H1 (cell line): ENCODE measurements at regions not wholly inside any gene's neighbourhood (a gene's known extent, or its start where the extent isn't known, plus 50 kb on each side); places are given as distances from the start of the nearest gene placed in this dataset.

Experiments used
- BRCA1 ChIP-seq: IDR thresholded peaks from 2 replicates; pipeline ENCODE4 v1.6.1; 2012; ENCODE audit warnings: low read depth, low read length, improper control_type of control experiment
- EP300 ChIP-seq, 2 experiments: IDR thresholded peaks; 1 replicate in 1 of 2; 2 replicates in 1 of 2; pipeline ENCODE4 v1.6.1; 2011 to 2012; ENCODE audit warnings: low read depth in 2 of 2, low read length in 2 of 2, mild to moderate bottlenecking in 2 of 2, borderline replicate concordance in 1 of 2, inconsistent platforms in 1 of 2, moderate library complexity in 1 of 2
- KDM5A ChIP-seq: fragments of 200-600 bp; IDR thresholded peaks from 2 replicates; pipeline ENCODE4 v1.7.1; 2012; ENCODE audit warnings: mild to moderate bottlenecking, low read length, inconsistent platforms, mixed read lengths
- POLR2AphosphoS5 ChIP-seq: IDR thresholded peaks from 2 replicates; pipeline ENCODE4 v1.6.1; 2011; ENCODE audit warnings: low read depth, low read length
- RAD21 ChIP-seq, 2 experiments: IDR thresholded peaks in 1 of 2; conservative IDR thresholded peaks in 1 of 2; 2 replicates each; pipeline ENCODE4 v1.6.1; 2011; ENCODE audit warnings: low read depth in 2 of 2, low read length in 2 of 2, improper control_type of control experiment in 1 of 2, inconsistent platforms in 1 of 2, mild to moderate bottlenecking in 1 of 2, moderate library complexity in 1 of 2
- SP4 ChIP-seq: IDR thresholded peaks from 2 replicates; pipeline ENCODE4 v1.6.1; 2012; ENCODE audit warnings: low read length, inconsistent platforms
- ZNF274 ChIP-seq: IDR thresholded peaks from 2 replicates; pipeline ENCODE4 v1.7.0; 2012; ENCODE audit warnings: low read length, borderline replicate concordance; ENCODE audit errors: extremely low read depth
- TF ChIP-seq, protein P1 (sequence below): fragments of 300-600 bp; sonication (generic); IDR thresholded peaks from 2 replicates; pipeline ENCODE4 v1.7.1; 2012; ENCODE audit warnings: low read length, moderate library complexity, mild to moderate bottlenecking, inconsistent platforms; ENCODE audit not compliant: insufficient replicate concordance
- TF ChIP-seq, protein P2 (sequence below): IDR thresholded peaks from 2 replicates; pipeline ENCODE4 v1.6.1; 2011; ENCODE audit warnings: low read depth, mild to moderate bottlenecking, low read length; ENCODE audit not compliant: insufficient read depth
- TF ChIP-seq, protein P3 (sequence below): IDR thresholded peaks from 2 replicates; pipeline ENCODE4 v1.6.1; 2012; ENCODE audit warnings: inconsistent platforms

DNA sequence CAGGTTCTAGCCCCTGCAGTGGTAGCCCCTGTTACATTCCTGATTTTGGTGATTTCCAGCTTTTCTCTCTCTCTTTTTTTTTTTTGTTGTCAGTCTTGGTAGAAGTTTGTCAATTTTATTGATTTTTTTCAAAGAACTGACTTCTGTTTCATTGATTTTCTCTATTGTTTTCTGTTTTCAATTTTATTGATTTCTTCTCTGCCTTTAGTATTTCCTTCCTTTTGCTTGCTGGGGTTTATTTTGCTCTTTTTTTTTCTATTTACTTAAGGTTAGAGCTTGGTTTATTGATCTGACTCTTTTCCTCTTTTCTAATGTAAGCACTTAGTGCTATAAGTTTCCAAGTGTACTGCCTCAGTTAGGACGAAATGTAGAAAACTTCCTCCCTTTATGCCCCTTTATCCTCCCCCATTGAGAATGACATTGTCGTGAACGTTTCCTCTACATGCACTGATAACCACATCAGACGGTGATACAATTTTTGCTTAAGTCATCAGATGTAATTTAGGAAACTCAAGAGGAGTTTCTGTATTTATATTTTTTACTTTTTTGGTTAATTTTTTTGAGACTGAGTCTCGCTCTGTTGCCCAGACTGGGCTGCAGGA is 81.1 kb upstream of the HS6ST1 start (continued):
- TF ChIP-seq, protein P1, sequence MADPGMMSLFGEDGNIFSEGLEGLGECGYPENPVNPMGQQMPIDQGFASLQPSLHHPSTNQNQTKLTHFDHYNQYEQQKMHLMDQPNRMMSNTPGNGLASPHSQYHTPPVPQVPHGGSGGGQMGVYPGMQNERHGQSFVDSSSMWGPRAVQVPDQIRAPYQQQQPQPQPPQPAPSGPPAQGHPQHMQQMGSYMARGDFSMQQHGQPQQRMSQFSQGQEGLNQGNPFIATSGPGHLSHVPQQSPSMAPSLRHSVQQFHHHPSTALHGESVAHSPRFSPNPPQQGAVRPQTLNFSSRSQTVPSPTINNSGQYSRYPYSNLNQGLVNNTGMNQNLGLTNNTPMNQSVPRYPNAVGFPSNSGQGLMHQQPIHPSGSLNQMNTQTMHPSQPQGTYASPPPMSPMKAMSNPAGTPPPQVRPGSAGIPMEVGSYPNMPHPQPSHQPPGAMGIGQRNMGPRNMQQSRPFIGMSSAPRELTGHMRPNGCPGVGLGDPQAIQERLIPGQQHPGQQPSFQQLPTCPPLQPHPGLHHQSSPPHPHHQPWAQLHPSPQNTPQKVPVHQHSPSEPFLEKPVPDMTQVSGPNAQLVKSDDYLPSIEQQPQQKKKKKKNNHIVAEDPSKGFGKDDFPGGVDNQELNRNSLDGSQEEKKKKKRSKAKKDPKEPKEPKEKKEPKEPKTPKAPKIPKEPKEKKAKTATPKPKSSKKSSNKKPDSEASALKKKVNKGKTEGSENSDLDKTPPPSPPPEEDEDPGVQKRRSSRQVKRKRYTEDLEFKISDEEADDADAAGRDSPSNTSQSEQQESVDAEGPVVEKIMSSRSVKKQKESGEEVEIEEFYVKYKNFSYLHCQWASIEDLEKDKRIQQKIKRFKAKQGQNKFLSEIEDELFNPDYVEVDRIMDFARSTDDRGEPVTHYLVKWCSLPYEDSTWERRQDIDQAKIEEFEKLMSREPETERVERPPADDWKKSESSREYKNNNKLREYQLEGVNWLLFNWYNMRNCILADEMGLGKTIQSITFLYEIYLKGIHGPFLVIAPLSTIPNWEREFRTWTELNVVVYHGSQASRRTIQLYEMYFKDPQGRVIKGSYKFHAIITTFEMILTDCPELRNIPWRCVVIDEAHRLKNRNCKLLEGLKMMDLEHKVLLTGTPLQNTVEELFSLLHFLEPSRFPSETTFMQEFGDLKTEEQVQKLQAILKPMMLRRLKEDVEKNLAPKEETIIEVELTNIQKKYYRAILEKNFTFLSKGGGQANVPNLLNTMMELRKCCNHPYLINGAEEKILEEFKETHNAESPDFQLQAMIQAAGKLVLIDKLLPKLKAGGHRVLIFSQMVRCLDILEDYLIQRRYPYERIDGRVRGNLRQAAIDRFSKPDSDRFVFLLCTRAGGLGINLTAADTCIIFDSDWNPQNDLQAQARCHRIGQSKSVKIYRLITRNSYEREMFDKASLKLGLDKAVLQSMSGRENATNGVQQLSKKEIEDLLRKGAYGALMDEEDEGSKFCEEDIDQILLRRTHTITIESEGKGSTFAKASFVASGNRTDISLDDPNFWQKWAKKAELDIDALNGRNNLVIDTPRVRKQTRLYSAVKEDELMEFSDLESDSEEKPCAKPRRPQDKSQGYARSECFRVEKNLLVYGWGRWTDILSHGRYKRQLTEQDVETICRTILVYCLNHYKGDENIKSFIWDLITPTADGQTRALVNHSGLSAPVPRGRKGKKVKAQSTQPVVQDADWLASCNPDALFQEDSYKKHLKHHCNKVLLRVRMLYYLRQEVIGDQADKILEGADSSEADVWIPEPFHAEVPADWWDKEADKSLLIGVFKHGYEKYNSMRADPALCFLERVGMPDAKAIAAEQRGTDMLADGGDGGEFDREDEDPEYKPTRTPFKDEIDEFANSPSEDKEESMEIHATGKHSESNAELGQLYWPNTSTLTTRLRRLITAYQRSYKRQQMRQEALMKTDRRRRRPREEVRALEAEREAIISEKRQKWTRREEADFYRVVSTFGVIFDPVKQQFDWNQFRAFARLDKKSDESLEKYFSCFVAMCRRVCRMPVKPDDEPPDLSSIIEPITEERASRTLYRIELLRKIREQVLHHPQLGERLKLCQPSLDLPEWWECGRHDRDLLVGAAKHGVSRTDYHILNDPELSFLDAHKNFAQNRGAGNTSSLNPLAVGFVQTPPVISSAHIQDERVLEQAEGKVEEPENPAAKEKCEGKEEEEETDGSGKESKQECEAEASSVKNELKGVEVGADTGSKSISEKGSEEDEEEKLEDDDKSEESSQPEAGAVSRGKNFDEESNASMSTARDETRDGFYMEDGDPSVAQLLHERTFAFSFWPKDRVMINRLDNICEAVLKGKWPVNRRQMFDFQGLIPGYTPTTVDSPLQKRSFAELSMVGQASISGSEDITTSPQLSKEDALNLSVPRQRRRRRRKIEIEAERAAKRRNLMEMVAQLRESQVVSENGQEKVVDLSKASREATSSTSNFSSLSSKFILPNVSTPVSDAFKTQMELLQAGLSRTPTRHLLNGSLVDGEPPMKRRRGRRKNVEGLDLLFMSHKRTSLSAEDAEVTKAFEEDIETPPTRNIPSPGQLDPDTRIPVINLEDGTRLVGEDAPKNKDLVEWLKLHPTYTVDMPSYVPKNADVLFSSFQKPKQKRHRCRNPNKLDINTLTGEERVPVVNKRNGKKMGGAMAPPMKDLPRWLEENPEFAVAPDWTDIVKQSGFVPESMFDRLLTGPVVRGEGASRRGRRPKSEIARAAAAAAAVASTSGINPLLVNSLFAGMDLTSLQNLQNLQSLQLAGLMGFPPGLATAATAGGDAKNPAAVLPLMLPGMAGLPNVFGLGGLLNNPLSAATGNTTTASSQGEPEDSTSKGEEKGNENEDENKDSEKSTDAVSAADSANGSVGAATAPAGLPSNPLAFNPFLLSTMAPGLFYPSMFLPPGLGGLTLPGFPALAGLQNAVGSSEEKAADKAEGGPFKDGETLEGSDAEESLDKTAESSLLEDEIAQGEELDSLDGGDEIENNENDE = no peak
- TF ChIP-seq, protein P2, sequence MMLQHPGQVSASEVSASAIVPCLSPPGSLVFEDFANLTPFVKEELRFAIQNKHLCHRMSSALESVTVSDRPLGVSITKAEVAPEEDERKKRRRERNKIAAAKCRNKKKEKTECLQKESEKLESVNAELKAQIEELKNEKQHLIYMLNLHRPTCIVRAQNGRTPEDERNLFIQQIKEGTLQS = no peak
- TF ChIP-seq RAD21 (IDR thresholded peaks at IDR 0.05 in 1 of 2, conservative IDR thresholded peaks at IDR 0.05 in 1 of 2; ENCODE audit: low read depth in 2 of 2, low read length in 2 of 2) (no peak), POLR2AphosphoS5 (no peak), ZNF274 (no peak), BRCA1 (no peak), KDM5A (no peak), EP300 (IDR thresholded peaks at IDR 0.05; ENCODE audit: borderline replicate concordance in 1 of 2, low read depth in 2 of 2, low read length in 2 of 2) (no peak), SP4 (no peak)
- TF ChIP-seq, protein P3, sequence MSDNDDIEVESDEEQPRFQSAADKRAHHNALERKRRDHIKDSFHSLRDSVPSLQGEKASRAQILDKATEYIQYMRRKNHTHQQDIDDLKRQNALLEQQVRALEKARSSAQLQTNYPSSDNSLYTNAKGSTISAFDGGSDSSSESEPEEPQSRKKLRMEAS = no peak
